HG03520 (cell line): ENCODE measurements at regions not wholly inside any gene's neighbourhood (a gene's known extent, or its start where the extent isn't known, plus 50 kb on each side); places are given as distances from the start of the nearest gene placed in this dataset.

Experiments used
- ATAC-seq: cut with Tn5 transposase; IDR thresholded peaks from one replicate; pipeline ENCODE4 v1.9.1; 2021; ENCODE audit warnings: mild to moderate bottlenecking, moderate library complexity; ENCODE audit not compliant: unreplicated experiment

- ATAC-seq: no peak
These were observed 321.5 kb downstream of the SATB2 start for GRCh38 chr2:199136242-199136641.

GRCh38 chr2:199131876-199132275 lies 325.9 kb downstream of the SATB2 start:
- ATAC-seq: no peak

DNA sequence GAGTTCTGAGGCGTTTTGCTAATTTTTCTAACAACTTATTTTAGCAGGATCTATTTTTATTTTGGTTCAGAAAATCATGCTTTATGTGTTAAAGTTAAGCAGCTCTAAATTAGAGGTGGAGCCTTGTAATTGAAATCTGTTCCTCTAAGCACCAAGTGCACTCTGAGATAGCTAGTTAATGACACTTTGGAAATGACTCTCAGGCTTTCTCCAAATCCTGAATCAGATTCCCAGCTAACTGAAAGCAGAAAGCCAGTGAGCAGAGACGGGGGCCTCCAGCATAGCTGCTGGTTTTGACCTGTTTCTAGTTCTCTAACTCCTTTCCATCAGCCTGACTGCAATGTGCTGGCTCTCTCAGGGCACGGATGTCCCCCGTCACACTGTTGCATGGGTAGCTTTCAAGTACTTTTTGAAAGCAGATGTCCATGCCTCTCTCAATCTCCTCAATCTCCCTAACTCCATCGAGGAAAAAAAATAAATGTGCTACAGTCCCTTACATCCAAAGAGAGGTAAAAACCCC lies 326.5 kb downstream of the SATB2 start:
- no peak for ATAC-seq

- no peak for ATAC-seq
These were observed 327.2 kb downstream of the SATB2 start for GRCh38 chr2:199130501-199130900.

DNA sequence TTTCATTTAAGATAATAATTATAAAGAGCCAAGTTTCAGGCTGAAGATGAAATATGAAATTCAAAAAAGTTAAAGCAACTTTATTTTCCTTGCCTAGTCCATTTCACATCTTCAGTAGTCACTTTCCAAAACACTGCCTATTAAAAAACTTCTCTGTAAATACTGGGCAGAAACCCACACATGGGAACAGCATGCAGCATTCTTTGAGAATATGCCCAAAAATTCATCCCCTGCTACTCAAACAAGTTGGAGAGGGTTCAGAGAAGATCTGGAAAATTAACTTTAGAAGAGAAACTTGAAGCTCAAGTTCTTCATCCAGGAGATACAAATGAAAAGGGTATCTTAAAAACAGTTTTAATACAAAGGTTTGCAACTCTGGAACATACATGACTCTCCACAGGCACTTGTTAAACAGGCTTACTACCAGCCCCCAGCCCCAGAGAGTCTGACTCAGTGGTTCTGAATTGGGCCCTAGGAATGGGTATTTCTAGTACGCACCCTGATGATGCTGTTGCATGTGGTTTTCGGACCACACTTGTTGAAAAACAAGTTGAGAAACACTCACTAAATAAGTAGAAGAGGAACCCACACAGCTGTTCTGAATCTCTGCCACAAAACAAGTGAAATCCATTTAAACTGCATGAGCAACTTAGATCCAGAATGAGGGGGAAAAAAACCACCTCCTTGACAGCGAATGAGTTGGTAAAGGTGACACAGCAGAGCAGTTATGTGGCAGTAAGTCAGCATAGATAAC lies 329.1 kb downstream of the SATB2 start:
- ATAC-seq: no peak

DNA sequence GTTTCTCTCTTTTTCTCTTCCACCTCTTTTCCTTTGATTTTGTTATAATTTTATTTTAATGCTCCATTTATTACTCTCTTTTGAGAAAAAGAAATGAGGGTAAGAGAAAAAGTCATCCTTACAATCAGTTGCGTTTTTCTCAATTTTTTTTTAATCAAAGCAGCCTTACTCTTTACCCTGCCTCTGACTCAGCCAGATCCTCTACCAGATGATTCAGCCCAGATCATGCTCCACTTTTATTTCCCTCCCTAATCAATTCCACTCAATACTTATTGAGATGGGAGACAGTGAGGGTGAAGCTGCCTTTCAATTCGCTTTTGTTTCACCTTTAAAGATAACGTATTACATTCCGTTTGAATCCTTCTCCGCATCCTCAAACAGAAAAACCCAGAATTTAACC lies 337.9 kb downstream of the SATB2 start:
- no peak for ATAC-seq

GRCh38 chr2:199118673-199119112 lies 339.0 kb downstream of the SATB2 start:
- no peak for ATAC-seq

GRCh38 chr2:199115169-199115568 lies 342.6 kb downstream of the SATB2 start:
- ATAC-seq: no peak

DNA sequence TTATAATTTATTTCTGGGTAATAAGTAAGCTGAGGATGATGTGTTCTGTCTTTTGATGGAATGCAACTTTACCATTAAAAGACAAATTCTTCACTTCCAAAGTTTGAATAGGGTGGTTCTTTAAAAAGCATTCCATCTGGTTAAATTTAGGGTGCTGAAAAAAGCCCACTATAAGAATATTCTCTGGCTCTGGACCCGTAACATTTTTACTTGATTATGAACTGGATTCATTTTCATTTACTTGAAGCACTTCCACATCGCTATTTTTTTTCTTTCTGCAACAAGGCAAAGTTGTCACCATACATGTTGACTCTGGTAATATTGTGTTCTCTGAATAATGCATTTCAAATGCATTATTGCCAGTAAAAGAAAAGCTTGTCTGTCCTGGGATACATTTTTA lies 344.6 kb downstream of the SATB2 start:
- ATAC-seq: no peak

GRCh38 chr2:199111458-199111857 lies 346.3 kb downstream of the SATB2 start:
- ATAC-seq: no peak

- ATAC-seq: no peak
These were observed 349.7 kb downstream of the SATB2 start for GRCh38 chr2:199108056-199108455.

DNA sequence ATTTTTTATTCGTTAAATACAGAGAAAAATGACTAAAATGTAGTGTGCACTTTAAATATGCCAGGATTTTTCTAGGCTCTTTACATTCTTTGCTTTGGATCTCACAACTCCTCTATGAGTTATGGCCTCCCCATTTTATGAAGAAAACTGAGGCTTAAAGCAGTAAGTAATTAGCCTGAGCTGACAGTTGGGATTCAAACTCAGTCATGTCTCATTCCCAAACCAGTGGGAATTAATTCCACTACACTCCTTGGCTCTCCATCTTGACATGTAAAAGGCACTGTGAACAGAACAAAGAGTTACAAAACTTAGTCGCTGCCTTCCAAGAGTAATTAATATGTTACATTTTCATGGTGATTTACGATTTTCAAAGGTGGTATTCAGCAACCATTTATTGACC lies 351.9 kb downstream of the SATB2 start:
- ATAC-seq: no peak

DNA sequence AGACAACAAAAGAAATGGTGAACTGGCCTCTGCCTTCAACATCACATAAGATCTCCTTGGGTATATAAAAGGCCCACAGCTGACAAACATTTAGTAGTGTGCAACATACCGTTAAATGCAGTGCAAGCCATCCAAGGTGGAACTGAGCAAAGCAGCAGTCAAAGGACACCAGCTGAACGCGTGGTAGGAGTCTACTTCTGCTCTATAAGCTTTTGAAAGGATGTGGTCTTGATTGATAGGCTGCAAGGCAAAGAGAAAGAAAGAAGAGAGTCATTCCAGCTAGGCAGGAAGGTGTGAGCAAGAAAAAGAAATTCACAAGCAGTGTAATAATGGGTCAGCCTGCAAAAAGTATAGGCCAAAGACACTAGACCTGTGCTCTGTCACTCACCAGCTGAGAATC lies 356.3 kb downstream of the SATB2 start:
- ATAC-seq: no peak

DNA sequence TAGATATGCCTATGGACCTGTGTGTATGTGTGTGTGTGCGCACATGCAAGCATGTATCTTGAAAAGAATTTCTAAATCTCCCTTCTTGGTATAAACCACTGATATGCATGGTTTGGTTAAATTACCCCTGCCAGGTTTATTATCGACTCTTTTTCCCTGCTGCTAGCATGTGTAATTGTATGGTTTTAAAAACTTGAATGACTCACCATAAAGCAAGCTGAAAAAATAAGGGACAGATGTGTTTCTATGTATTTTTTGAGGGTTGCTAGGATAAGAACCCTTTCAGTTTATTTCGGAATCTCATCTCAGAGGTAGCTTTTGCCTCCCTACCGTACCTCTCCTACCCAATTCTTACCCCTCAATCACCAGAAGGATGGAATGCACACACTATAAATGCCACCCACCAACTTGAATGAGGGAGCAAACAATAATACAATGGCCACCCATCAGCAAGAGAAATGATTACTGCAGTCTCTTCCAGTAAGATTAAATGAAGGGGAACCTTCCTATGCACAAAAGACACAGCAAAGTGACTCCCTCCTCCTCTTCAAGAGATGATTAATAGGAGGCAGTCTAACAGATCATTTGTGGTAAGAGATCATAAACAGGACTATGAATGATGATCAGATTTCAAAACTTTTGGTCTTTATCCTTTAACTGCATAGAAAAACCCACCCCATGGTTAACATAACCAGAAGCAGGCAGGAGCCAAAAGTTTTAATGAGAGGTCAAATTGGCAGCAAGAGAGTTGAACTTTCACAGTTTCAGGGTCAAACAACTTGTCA lies 357.2 kb downstream of the SATB2 start:
- ATAC-seq: no peak

GRCh38 chr2:199092419-199092818 lies 365.3 kb downstream of the SATB2 start:
- ATAC-seq: no peak

- ATAC-seq: no peak
These were observed 372.5 kb downstream of the SATB2 start for GRCh38 chr2:199085261-199085660.

- ATAC-seq: no peak
These were observed 387.3 kb downstream of the SATB2 start for GRCh38 chr2:199070322-199070949.

- ATAC-seq: no peak
These were observed 393.5 kb downstream of the SATB2 start for GRCh38 chr2:199064201-199064600.

DNA sequence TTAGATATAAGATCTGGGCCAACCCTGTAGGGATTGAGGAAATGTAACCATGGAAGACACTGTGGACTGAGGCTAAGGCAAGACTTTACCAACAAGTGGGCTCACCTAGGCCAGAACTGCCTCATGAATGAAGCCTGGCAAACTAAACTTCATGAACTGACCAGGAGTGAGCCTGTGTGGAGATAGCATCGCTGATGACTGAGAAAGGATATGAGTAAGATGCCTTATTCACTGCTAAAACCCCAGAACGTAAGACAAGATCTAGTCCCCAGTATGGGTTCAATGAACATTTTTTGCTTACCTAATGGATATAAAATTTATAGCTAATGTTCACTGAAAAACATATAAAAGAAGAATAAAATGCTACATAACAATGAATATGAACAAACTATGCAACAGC lies 399.8 kb downstream of the SATB2 start:
- ATAC-seq: no peak

DNA sequence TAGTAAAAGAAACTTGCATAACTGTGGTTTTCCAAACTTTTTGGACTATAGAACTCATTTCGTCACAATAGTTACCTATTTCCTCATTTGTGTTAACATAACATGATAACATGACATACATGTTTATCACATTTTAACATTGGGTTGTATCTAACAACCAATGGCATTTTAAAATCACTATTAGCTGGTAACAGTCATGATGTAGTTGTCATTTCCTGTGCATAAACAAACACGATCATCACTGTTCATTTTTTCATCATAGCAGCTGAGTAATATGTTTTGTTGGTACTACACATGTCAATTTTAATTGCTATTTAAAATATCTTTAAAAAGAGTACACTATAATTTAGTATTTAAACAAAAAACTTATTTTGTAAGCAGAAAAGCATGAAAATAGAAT lies 402.4 kb downstream of the SATB2 start:
- ATAC-seq: no peak

- ATAC-seq: no peak
These were observed 414.9 kb downstream of the SATB2 start for GRCh38 chr2:199042660-199043379.
